CD4-positive, alpha-beta T cell (primary cell): ENCODE measurements at regions not wholly inside any gene's neighbourhood (a gene's known extent, or its start where the extent isn't known, plus 50 kb on each side); places are given as distances from the start of the nearest gene placed in this dataset.

Source experiments
- ATAC-seq: fragments of 200-7000 bp; cut with Tn5 transposase; one replicate; pipeline ENCODE4 v1.10.0; 2022; ENCODE audit warnings: mild to moderate bottlenecking; ENCODE audit not compliant: poor library complexity
- CTCF ChIA-PET: fragments of 350-600 bp; sonication (Branson Sonifier 250); formaldehyde crosslinking; loops from one replicate; lab custom pipeline; 2021; ENCODE audit warnings: antibody characterized with exemption, inconsistent platforms; lab: Charles Lee
- POLR2A ChIA-PET: fragments of 350-600 bp; sonication (Branson Sonifier 250); formaldehyde crosslinking; loops from one replicate; lab custom pipeline; 2021; ENCODE audit warnings: antibody characterized with exemption, inconsistent platforms; lab: Charles Lee
- DNase-seq, 14 experiments: peaks; one replicate each; pipeline ENCODE4 v3.0.0-alpha.2; 2013 to 2020; ENCODE audit warnings: mixed read lengths in 2 of 14
- H3K27ac ChIP-seq, 2 donors: one replicate each; pipeline versions ENCODE4 v1.5.1 to v1.7.0; 2013; ENCODE audit warnings: low read length in 2 of 2, low read depth in 1 of 2, mild to moderate bottlenecking in 1 of 2
- H3K27me3 ChIP-seq, 2 experiments: 1 replicate in 1 of 2; 2 replicates in 1 of 2; pipeline versions ENCODE4 v1.6.1 to v1.7.0; 2013; ENCODE audit warnings: low read length in 2 of 2, control low read depth in 1 of 2, mild to moderate bottlenecking in 1 of 2, moderate library complexity in 1 of 2; ENCODE audit not compliant: insufficient read depth in 2 of 2, control insufficient read depth in 1 of 2
- H3K36me3 ChIP-seq: one replicate; pipeline ENCODE4 v1.6.1; 2013; ENCODE audit warnings: low read length, control low read depth; ENCODE audit not compliant: insufficient read depth
- H3K4me1 ChIP-seq: one replicate; pipeline ENCODE4 v1.6.1; 2013; ENCODE audit warnings: low read length, control low read depth; ENCODE audit not compliant: insufficient read depth
- H3K4me3 ChIP-seq: one replicate; pipeline ENCODE4 v1.5.1; 2013; ENCODE audit warnings: mild to moderate bottlenecking, low read length, moderate library complexity
- H3K9me3 ChIP-seq, 2 experiments: 1 replicate in 1 of 2; 2 replicates in 1 of 2; pipeline versions ENCODE4 v1.6.1 to v1.7.0; 2013; ENCODE audit warnings: low read length in 2 of 2, mild to moderate bottlenecking in 2 of 2, control low read depth in 1 of 2, moderate library complexity in 1 of 2; ENCODE audit not compliant: control insufficient read depth in 1 of 2, insufficient read depth in 1 of 2
- H3K27ac Mint-ChIP-seq: one replicate; pipeline ENCODE4 v1.8.0; 2020; ENCODE audit warnings: mixed read lengths
- H3K27me3 Mint-ChIP-seq: one replicate; pipeline ENCODE4 v1.8.0; 2021; ENCODE audit warnings: mixed read lengths
- H3K36me3 Mint-ChIP-seq: one replicate; pipeline ENCODE4 v1.8.0; 2021; ENCODE audit warnings: low read depth, mixed read lengths
- H3K4me1 Mint-ChIP-seq: one replicate; pipeline ENCODE4 v1.8.0; 2021; ENCODE audit warnings: low read depth, mixed read lengths
- H3K4me3 Mint-ChIP-seq: one replicate; pipeline ENCODE4 v1.8.0; 2020; ENCODE audit warnings: mild to moderate bottlenecking, mixed read lengths
- H3K9me3 Mint-ChIP-seq: one replicate; pipeline ENCODE4 v1.8.0; 2020; ENCODE audit warnings: mixed read lengths
- intact Hi-C, 2 experiments: fragments of 100-400 bp; cut with DNase I in 1 of 2; cut with micrococcal nuclease in 1 of 2; formaldehyde crosslinking; loops; one replicate each; pipeline versions ENCODE4 v1.15.1 to v1.9.0; 2023 to 2025; cut with DNase I, micrococcal nuclease
- TF ChIP-seq, protein P1 (sequence below): fragments of 200-600 bp; IDR thresholded peaks from one replicate; pipeline ENCODE4 v1.8.0; 2022; ENCODE audit warnings: antibody characterized with exemption, mild to moderate bottlenecking

DNA sequence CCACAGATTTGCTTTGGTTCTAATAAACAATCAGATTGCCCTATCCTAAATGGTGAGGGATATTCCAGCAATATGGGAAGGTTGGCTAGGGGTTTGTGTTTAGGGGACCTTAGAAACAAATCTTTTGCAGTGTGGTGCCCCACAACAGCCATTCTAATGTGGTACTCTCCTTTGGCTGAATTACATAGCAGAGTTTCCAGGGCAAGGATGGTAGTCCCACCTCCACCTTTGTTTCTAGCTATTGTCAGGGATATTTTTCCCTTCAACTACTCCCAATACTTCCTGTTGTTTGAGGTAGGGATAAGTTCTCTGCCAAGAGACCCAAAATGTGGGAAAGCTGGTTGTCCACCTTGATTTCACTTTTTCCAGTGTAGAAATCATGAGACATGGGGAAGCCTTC lies 494.7 kb upstream of the CHORDC1 start:
- H3K27me3 Mint-ChIP-seq: no peaks in the 10 kb centered on the region

DNA sequence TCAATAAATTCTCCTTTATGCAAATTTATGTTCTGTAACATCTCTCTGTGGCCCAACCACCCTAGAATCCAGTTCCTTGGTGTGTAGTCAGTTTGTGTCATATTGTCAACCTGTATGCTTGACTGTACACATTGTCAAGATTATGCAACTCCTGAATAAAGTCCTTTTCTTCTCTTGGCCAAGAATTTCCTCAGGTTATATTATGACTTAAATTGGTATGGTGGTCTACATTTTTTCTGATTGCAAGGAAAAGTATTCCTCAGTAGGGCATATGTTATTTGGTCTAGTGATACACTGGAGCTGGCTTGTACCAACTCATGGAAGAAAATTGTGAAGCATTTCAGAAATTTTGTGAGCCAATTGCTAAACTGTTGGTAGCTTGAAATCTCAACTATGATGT lies 482.8 kb upstream of the CHORDC1 start:
- CTCF ChIA-PET: no interaction called here
- TF ChIP-seq, protein P1, sequence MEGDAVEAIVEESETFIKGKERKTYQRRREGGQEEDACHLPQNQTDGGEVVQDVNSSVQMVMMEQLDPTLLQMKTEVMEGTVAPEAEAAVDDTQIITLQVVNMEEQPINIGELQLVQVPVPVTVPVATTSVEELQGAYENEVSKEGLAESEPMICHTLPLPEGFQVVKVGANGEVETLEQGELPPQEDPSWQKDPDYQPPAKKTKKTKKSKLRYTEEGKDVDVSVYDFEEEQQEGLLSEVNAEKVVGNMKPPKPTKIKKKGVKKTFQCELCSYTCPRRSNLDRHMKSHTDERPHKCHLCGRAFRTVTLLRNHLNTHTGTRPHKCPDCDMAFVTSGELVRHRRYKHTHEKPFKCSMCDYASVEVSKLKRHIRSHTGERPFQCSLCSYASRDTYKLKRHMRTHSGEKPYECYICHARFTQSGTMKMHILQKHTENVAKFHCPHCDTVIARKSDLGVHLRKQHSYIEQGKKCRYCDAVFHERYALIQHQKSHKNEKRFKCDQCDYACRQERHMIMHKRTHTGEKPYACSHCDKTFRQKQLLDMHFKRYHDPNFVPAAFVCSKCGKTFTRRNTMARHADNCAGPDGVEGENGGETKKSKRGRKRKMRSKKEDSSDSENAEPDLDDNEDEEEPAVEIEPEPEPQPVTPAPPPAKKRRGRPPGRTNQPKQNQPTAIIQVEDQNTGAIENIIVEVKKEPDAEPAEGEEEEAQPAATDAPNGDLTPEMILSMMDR: no peak
- H3K9me3 Mint-ChIP-seq: peaks cover 24% of the 10 kb centered on the region

More for the DNA sequence above, 494.7 kb upstream of the CHORDC1 start:
- no peaks in the 10 kb centered on the region for H3K27me3 ChIP-seq
- Mint-ChIP-seq H3K36me3 (no peaks in the 10 kb centered on the region), H3K4me3 (no peak overlapping the region), H3K4me1 (no peaks in the 10 kb centered on the region), H3K27ac (no peak overlapping the region), H3K9me3 (peaks cover 28% of the 10 kb centered on the region)
- CTCF ChIA-PET: no interaction called here
- intact Hi-C loops: no loop called here
- H3K4me1 ChIP-seq: no peaks in the 10 kb centered on the region
- H3K9me3 ChIP-seq: peaks cover 4 to 14% of the 10 kb centered on the region in 2 experiments
- TF ChIP-seq, protein P1: no peak
- H3K4me3 ChIP-seq: no peak overlapping the region
- no peaks in the 10 kb centered on the region for H3K36me3 ChIP-seq
- ATAC-seq (no peak), DNase-seq (no peak)
- H3K27ac ChIP-seq: no peak overlapping the region
- POLR2A ChIA-PET: no interaction called here

DNA sequence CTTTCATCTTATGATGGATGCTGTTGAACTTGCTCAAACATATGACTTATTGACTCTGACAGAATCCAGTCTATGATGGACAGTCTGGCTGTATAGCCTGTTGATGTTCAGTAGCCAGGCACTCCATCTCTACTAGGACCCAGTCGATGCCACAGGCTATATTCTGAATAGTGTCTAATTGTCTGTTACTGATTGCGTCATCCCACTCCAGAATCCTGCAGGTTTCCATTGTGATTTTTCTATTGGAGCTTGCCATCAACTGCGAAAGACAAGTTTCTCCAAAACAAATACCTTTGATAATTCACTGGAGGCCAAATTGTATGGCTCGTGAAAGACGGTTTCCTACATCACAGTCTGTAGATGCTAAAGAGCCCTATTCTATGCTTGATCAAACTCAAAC lies 481.7 kb upstream of the CHORDC1 start:
- POLR2A ChIA-PET: no interaction called here
- CTCF ChIA-PET: no interaction called here
- H3K27ac Mint-ChIP-seq: no peak overlapping the region
- no peak for DNase-seq
- peaks cover 24% of the 10 kb centered on the region for H3K9me3 Mint-ChIP-seq
- Histone ChIP-seq H3K36me3 (no peaks in the 10 kb centered on the region), H3K27me3 (no peaks in the 10 kb centered on the region), H3K4me3 (no peak overlapping the region), H3K27ac (no peak overlapping the region), H3K4me1 (no peaks in the 10 kb centered on the region), H3K9me3 (no peaks in the 10 kb centered on the region)
- H3K4me1 Mint-ChIP-seq: no peaks in the 10 kb centered on the region
- no peaks in the 10 kb centered on the region for H3K36me3 Mint-ChIP-seq
- H3K27me3 Mint-ChIP-seq: no peaks in the 10 kb centered on the region
- TF ChIP-seq, protein P1: no peak
- no peak overlapping the region for H3K4me3 Mint-ChIP-seq
- intact Hi-C loops: no loop called here
- no peak for ATAC-seq

More for the DNA sequence above, 482.8 kb upstream of the CHORDC1 start:
- ATAC-seq (no peak), DNase-seq (no peak)
- Histone ChIP-seq H3K4me3 (no peak overlapping the region), H3K27ac (no peak overlapping the region), H3K9me3 (no peaks in the 10 kb centered on the region), H3K27me3 (no peaks in the 10 kb centered on the region), H3K4me1 (no peaks in the 10 kb centered on the region), H3K36me3 (no peaks in the 10 kb centered on the region)
- POLR2A ChIA-PET: no interaction called here
- H3K27me3 Mint-ChIP-seq: no peaks in the 10 kb centered on the region
- no peaks in the 10 kb centered on the region for H3K4me1 Mint-ChIP-seq
- no peak overlapping the region for H3K27ac Mint-ChIP-seq
- intact Hi-C loops: no loop called here
- H3K36me3 Mint-ChIP-seq: no peaks in the 10 kb centered on the region
- no peak overlapping the region for H3K4me3 Mint-ChIP-seq
